ENCODE measurements at regions not wholly inside any gene's neighbourhood (a gene's known extent, or its start where the extent isn't known, plus 50 kb on each side); places are given as distances from the start of the nearest gene placed in this dataset.
"Not testable (repeated sequence)": the region's sequence is repeated elsewhere in the genome, so short reads cannot be mapped to it uniquely, and the experiment has no call there.

DNA sequence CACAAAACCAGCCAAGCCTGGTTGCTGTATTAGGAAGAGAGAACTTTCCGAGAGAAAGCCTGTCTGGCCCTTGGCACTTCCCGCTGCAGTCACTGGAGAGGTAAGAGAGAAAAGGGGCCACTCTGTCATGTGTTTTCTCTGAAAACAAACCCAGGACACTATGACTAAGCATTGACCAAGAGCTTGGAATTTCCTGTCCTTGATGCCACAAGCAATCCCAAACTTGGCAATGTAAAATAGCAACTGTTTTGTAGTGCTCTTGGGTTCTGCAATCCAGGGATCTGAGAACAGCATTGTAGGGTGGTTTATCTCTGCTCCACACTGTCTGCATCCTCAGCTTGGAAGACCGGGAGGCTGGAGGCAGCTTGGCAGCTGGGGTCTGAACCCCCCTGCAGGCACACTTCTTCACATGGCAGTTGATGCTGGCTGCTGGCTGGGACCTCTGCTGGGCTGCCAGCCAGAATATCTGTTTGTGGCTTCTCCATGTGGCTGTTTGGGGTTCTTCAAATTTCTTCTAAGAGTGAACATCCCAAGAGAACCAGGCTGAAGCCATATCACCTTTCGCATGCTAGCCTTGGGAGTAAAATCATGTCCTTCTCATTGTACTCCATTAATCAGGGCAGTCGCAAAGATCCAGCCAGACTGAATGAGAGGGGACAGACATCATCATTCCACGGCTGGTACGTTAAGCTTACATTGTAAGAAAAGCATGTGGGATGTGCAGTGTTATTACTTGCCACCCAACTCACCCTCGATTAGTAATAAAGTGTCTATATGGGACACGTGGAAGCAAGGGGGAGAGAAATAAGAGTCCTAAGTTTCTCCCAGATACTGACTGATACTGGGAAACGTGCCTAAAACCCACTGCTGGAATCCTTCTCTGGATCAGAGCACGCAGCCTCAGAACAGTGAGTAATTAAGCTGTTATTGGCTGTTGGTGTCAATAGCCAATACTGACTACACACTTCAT lies 537.4 kb upstream of the B3GAT1 start:
- Histone ChIP-seq H3K4me1 (no peaks in the 10 kb centered on the region), H3K27ac (no peak overlapping the region), H3K4me3 (no peak overlapping the region), H3K9me3 (no peaks in the 10 kb centered on the region), H3K9ac (no peak overlapping the region), H4K20me1 (no peaks in the 10 kb centered on the region), H3K27me3 (no peaks in the 10 kb centered on the region), H3K36me3 (no peaks in the 10 kb centered on the region), H3K4me2 (no peak overlapping the region)
- TF ChIP-seq Cebpa-rat (IDR thresholded peaks at IDR 0.05): no peak

DNA sequence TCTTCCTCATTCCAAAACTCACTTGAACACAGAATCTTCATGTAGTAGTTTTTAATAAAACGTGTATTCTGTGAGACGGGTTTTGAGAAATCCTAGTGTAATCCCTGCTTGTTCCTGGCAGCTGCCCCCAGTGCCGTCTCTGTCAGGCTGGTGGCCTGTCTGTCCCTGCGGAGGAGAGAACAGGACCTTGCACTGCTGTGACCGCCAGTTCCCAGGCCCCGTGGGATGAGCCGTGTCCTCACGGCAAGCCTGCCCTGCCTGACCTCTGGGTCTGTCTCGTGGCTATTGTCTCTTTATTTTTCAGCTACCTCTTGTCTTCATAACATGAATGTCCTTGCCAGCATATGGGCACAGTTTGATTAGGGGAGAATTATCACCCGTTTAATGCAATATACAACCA lies 535.5 kb upstream of the B3GAT1 start:
- no peak for TF ChIP-seq Cebpa-rat (IDR thresholded peaks at IDR 0.05)
- H3K27me3 ChIP-seq: no peaks in the 10 kb centered on the region
- no peaks in the 10 kb centered on the region for H3K36me3 ChIP-seq

DNA sequence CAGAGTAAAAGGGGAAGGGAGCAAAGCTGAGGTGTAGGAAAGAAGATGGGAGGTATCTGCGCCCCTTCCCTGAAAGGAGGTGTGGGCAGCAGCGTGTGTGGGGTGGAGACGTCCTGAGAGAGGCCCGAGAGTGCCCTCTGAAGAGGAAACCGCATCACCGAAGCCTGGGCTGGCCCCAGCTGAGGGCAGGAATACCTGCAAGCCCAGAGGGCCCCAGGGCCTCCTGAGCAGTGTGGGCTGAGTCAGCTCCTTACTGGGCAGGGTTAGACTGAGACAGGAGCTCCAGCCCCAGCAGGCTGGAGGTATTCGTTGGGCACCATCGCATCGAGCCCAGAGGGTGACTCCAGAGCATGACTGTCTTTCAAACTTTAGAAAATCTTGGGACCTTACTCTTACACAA lies 534.0 kb upstream of the B3GAT1 start:
- H3K9me3 ChIP-seq: no peaks in the 10 kb centered on the region
- TF ChIP-seq Cebpa-rat (IDR thresholded peaks at IDR 0.05): no peak
- H3K9ac ChIP-seq: no peak overlapping the region
- H3K4me2 ChIP-seq: no peak overlapping the region
- H3K36me3 ChIP-seq: no peaks in the 10 kb centered on the region
- no peak overlapping the region for H3K27ac ChIP-seq
- no peak overlapping the region for H3K4me3 ChIP-seq
- H3K27me3 ChIP-seq: no peaks in the 10 kb centered on the region
- H3K4me1 ChIP-seq: no peaks in the 10 kb centered on the region
- no peaks in the 10 kb centered on the region for H4K20me1 ChIP-seq

More for the DNA sequence above, 535.5 kb upstream of the B3GAT1 start:
- Histone ChIP-seq H3K4me1 (no peaks in the 10 kb centered on the region), H3K4me2 (no peak overlapping the region), H3K4me3 (no peak overlapping the region), H3K9ac (no peak overlapping the region), H4K20me1 (no peaks in the 10 kb centered on the region), H3K9me3 (no peaks in the 10 kb centered on the region), H3K27ac (no peak overlapping the region)

DNA sequence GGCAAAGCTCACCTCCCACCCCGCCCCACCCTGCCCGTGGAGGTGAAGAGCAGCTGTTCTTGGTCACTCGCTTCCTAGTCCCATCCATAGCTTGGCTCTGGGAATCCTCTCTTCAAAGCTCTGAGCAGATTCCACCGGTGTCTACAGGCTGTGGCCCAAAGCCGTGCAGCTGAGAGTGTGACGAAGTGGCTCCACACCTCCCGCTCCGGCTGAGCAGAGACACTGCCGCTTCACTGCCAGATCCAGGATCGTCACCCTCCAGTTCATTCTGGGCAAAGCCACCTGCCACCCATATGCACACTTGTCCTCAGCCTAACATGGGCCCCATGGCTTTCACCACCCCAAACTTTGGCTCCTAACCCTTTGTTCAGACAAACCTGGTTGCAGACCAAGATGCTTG lies 532.9 kb upstream of the B3GAT1 start:
- Histone ChIP-seq H4K20me1 (no peaks in the 10 kb centered on the region), H3K27ac (no peak overlapping the region), H3K27me3 (no peaks in the 10 kb centered on the region), H3K9ac (no peak overlapping the region), H3K4me1 (no peaks in the 10 kb centered on the region), H3K4me3 (no peak overlapping the region), H3K36me3 (no peaks in the 10 kb centered on the region), H3K9me3 (no peaks in the 10 kb centered on the region), H3K4me2 (no peak overlapping the region)
- no peak for TF ChIP-seq Cebpa-rat (IDR thresholded peaks at IDR 0.05)

DNA sequence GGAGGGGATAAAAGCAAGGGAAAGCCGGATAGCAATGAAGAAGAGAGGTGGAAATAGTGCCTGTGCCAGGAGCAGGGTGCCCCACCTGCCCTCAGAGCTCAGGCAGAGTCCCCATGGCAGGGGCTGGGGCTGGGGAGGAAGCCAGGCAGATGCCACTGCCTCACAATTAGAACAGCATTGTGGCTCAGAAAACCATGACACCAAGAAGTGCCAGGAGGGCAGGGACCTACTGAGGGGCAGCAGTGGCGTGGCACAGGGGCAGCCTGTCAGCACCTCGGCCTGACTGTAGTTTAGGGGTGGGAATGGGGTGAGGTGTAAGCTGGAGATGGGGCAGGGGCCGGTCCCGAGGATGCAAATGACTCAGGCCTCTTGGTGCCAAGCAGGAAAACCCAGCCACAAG lies 532.1 kb upstream of the B3GAT1 start:
- Histone ChIP-seq H3K27me3 (no peaks in the 10 kb centered on the region), H3K27ac (no peak overlapping the region), H3K4me1 (no peaks in the 10 kb centered on the region), H3K4me3 (no peak overlapping the region), H3K36me3 (no peaks in the 10 kb centered on the region), H3K4me2 (no peak overlapping the region), H3K9me3 (no peaks in the 10 kb centered on the region), H4K20me1 (no peaks in the 10 kb centered on the region), H3K9ac (no peak overlapping the region)
- TF ChIP-seq Cebpa-rat (IDR thresholded peaks at IDR 0.05): no peak

DNA sequence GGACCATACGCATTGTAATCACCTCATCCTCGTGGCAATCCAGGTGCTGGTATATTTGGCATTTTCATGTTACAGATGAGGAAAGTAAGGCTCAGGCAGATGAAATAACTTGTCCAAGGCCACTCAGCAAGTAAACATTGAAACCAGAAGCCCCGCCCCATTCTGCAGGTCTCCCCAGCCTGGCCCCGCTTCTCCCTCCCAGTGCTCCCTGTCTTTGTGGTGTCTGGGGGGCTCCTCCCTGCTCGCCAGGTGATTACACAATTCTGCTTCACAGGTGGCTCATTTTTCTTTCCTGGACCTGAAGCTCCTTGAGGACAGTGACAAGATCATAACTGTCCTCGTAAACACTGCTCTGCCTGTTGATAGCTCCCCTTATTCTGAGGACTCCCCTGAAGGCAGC lies 531.5 kb upstream of the B3GAT1 start:
- Histone ChIP-seq H3K4me1 (no peaks in the 10 kb centered on the region), H3K9ac (no peak overlapping the region), H3K36me3 (no peaks in the 10 kb centered on the region), H3K27me3 (no peaks in the 10 kb centered on the region), H4K20me1 (no peaks in the 10 kb centered on the region), H3K4me2 (no peak overlapping the region), H3K27ac (no peak overlapping the region), H3K4me3 (no peak overlapping the region), H3K9me3 (no peaks in the 10 kb centered on the region)
- TF ChIP-seq Cebpa-rat (IDR thresholded peaks at IDR 0.05): no peak

DNA sequence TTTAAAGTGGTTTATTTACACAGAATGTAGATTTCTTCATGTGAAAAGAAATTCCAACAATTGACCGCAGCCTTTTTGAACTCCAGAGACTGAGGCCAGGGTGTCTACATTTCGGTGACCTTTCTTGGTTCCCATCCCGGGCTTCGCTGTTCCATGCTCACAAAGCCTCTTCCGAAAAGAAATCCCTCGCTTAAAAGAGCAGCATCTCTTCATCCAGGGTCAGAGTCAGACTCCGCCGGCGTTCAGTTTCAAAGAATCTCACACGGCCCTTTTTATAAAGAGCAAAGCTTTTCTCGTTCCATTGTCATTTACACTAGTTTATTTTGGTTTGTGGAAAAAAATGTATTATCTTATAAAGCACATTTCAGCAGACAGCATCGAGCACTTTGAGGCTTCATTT lies 530.6 kb upstream of the B3GAT1 start:
- H3K4me1 ChIP-seq: no peaks in the 10 kb centered on the region
- H3K27ac ChIP-seq: no peak overlapping the region
- H3K36me3 ChIP-seq: no peaks in the 10 kb centered on the region
- no peak overlapping the region for H3K4me3 ChIP-seq
- no peaks in the 10 kb centered on the region for H3K27me3 ChIP-seq
- no peaks in the 10 kb centered on the region for H3K9me3 ChIP-seq
- no peaks in the 10 kb centered on the region for H4K20me1 ChIP-seq
- H3K4me2 ChIP-seq: no peak overlapping the region
- no peak overlapping the region for H3K9ac ChIP-seq
- no peak for TF ChIP-seq Cebpa-rat (IDR thresholded peaks at IDR 0.05)

DNA sequence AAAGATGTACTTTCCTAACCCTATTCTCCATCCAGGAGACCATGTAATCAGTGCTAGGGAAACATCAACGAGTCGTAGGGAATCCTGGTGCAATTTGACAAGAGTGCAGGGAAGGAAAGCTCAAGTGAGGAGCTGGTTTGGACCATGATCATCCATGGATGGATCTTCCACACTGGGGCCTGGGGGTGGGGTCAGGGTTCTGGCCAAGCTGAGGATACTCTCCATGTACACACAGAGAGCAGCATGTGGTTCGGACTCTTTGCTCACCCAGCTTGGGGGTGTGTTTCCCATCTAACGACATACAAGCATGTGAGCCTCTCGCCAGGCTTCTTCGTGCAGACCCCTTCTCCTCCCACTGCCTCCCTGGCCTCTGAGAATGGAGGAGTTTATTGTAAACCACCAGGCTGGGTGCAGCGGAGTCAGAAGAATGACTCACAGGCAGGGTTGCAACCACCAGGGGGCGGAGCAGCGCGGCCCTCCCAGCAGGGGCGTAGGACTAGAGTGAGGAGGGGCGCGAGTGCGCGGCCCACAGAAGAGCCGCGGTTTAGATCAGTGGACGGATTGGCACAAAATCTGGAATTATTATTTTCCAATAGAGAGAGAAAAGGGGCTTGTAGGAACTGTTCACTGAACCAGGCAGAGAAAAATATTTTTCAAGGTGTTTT lies 530.0 kb upstream of the B3GAT1 start:
- not testable (repeated sequence) for H3K4me2 ChIP-seq, H3K36me3 ChIP-seq, H4K20me1 ChIP-seq, H3K4me3 ChIP-seq, H3K4me1 ChIP-seq, H3K9ac ChIP-seq, H3K27me3 ChIP-seq, H3K27ac ChIP-seq, H3K9me3 ChIP-seq

DNA sequence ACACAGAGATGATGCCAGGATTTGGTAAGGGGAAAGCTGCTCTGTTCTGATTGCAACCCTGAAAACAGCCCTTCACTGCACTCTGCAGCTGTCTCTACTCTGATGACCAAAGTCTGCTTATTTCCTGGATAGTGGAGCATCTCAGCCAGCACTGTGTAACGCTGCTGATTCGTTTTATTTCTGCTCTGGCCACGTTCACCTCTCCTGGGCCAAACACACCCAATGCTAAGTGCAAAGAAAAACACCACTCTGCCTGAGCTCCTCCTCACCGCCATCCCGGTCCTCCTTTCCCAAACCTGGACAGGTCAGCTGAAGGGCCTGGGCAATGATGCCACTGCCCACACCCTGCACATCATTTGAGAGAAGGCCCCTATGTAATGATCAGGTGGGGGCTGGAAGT lies 529.3 kb upstream of the B3GAT1 start:
- no peak overlapping the region for H3K4me2 ChIP-seq
- H3K9ac ChIP-seq: no peak overlapping the region
- no peak overlapping the region for H3K4me3 ChIP-seq
- no peaks in the 10 kb centered on the region for H4K20me1 ChIP-seq
- no peak for TF ChIP-seq Cebpa-rat (IDR thresholded peaks at IDR 0.05)
- no peaks in the 10 kb centered on the region for H3K9me3 ChIP-seq
- no peak overlapping the region for H3K27ac ChIP-seq
- peaks cover 1% of the 10 kb centered on the region; the same call in 1 of the 2 replicates for H3K27me3 ChIP-seq
- H3K4me1 ChIP-seq: no peaks in the 10 kb centered on the region
- H3K36me3 ChIP-seq: no peaks in the 10 kb centered on the region

DNA sequence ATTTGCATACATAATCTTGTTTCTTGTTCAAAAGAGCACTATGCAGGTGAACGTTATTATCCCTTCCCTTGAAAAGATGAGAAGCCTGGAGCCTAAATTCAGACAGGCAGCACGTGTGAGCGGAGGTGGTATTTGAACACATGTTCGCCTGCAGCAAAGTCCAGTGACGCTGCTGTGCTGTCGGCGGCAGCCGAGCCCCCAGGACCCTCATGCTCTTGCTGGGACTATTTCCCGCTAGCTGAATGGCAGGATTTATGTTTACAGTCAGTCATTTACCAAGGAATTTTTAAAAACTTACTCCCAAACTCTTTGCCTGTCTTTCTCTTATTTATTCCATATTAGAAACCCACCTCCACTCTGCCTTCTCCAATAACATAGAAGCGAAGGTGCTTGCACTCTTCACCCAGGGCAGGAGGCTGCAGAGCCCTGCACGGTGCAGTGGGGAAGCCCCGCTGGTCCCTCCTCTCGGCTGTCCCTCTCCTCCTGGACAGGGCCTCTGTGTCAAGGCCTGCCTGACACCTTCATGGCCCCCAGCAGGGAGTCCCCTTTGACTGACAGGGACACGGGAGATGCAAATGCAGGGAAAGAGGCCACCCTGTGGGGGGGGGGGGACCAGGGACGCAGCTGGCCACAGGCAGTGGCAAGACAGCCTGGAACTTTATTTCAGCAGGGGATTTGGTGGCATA lies 528.5 kb upstream of the B3GAT1 start:
- H3K4me2 ChIP-seq: no peak overlapping the region
- TF ChIP-seq Cebpa-rat (IDR thresholded peaks at IDR 0.05): no peak
- no peak overlapping the region for H3K9ac ChIP-seq
- H4K20me1 ChIP-seq: no peaks in the 10 kb centered on the region
- H3K4me1 ChIP-seq: no peaks in the 10 kb centered on the region
- H3K36me3 ChIP-seq: no peaks in the 10 kb centered on the region
- no peak overlapping the region for H3K27ac ChIP-seq
- H3K27me3 ChIP-seq: peaks cover 8% of the 10 kb centered on the region; the same call in 1 of the 2 replicates
- H3K9me3 ChIP-seq: no peaks in the 10 kb centered on the region
- no peak overlapping the region for H3K4me3 ChIP-seq
